GM18867 (cell line): ENCODE measurements at regions not wholly inside any gene's neighbourhood (a gene's known extent, or its start where the extent isn't known, plus 50 kb on each side); places are given as distances from the start of the nearest gene placed in this dataset.

ENCODE experiments used
- ATAC-seq: cut with Tn5 transposase; IDR thresholded peaks from one replicate; pipeline ENCODE4 v1.9.1; 2021; ENCODE audit warnings: mild to moderate bottlenecking, moderate library complexity; ENCODE audit not compliant: unreplicated experiment

GRCh38 chr17:79478841-79479240, 132.0 kb downstream of the RBFOX3 start:
- no peak for ATAC-seq

GRCh38 chr17:79478051-79478461, 132.8 kb downstream of the RBFOX3 start:
- no peak for ATAC-seq

- ATAC-seq, result no peak
Observed at GRCh38 chr17:79476074-79476652, 134.7 kb downstream of the RBFOX3 start.

GRCh38 chr17:79473876-79474440, 136.9 kb downstream of the RBFOX3 start:
- no peak for ATAC-seq

- ATAC-seq, result no peak
Observed at GRCh38 chr17:79473111-79473875, 137.6 kb downstream of the RBFOX3 start.

GRCh38 chr17:79470754-79471153, 140.1 kb downstream of the RBFOX3 start:
- no peak for ATAC-seq

GRCh38 chr17:79469646-79470045, 141.2 kb downstream of the RBFOX3 start:
- ATAC-seq, result no peak

GRCh38 chr17:79468183-79468944, 142.5 kb downstream of the RBFOX3 start:
- no peak for ATAC-seq

GRCh38 chr17:79466562-79467350, 144.1 kb downstream of the RBFOX3 start:
- no peak for ATAC-seq

GRCh38 chr17:79465681-79466025, 145.2 kb downstream of the RBFOX3 start:
- ATAC-seq, result no peak

- ATAC-seq, result no peak
Observed at GRCh38 chr17:79465011-79465680, 145.7 kb downstream of the RBFOX3 start.

- ATAC-seq, result no peak
Observed at GRCh38 chr17:79464318-79465010, 146.4 kb downstream of the RBFOX3 start.

GRCh38 chr17:79463421-79464317, 147.2 kb downstream of the RBFOX3 start:
- no peak for ATAC-seq

- no peak for ATAC-seq
Observed at GRCh38 chr17:79461041-79461440, 149.8 kb downstream of the RBFOX3 start.

- no peak for ATAC-seq
Observed at GRCh38 chr17:79459846-79460245, 151.0 kb downstream of the RBFOX3 start.

GRCh38 chr17:79459003-79459655, 151.7 kb downstream of the RBFOX3 start:
- ATAC-seq, result no peak

- ATAC-seq, result no peak
Observed at GRCh38 chr17:79458356-79458755, 152.5 kb downstream of the RBFOX3 start.

- no peak for ATAC-seq
Observed at GRCh38 chr17:79457889-79458288, 153.0 kb downstream of the RBFOX3 start.
